SU-DHL-6 (cell line): ENCODE measurements at regions not wholly inside any gene's neighbourhood (a gene's known extent, or its start where the extent isn't known, plus 50 kb on each side); places are given as distances from the start of the nearest gene placed in this dataset.

Experiments
- CTCF ChIP-seq: fragments of 200-600 bp; sonication (generic); IDR thresholded peaks from one replicate; pipeline ENCODE4 v1.5.1; 2017; ENCODE audit warnings: antibody characterized with exemption, mild to moderate bottlenecking, low read length, moderate library complexity; ENCODE audit not compliant: insufficient read depth, poor library complexity, severe bottlenecking
- EZH2phosphoT487 ChIP-seq: fragments of 200-600 bp; sonication (generic), shearing (Covaris generic); conservative IDR thresholded peaks from 2 replicates; pipeline ENCODE4 v1.6.1; 2018; ENCODE audit warnings: mild to moderate bottlenecking, antibody characterized with exemption, low read length, moderate library complexity, mixed read lengths

GRCh38 chr7:115731796-115732471 is 298.6 kb downstream of the TFEC start:
- TF ChIP-seq EZH2phosphoT487 (no peak), CTCF (no peak)
